NCI-H1417 treated with DMSO at 0.1 percent for 48 hours (cell line): ENCODE measurements at regions not wholly inside any gene's neighbourhood (a gene's known extent, or its start where the extent isn't known, plus 50 kb on each side); places are given as distances from the start of the nearest gene placed in this dataset.
"Not testable (repeated sequence)": the region's sequence is repeated elsewhere in the genome, so short reads cannot be mapped to it uniquely, and the experiment has no call there.

Experiments used
- DNase-seq: peaks from one replicate; lab custom pipeline; 2025; lab: John Stamatoyannopoulos, UW

- no peak for DNase-seq
Observed at GRCh38 chr22:23437779-23438178, 142.3 kb downstream of the IGLL1 start.

GRCh38 chr22:23437107-23437395 lies 143.0 kb downstream of the IGLL1 start:
- DNase-seq = not testable (repeated sequence)

GRCh38 chr22:23436354-23437106 lies 143.6 kb downstream of the IGLL1 start:
- DNase-seq = not testable (repeated sequence)

GRCh38 chr22:23435186-23435585 lies 144.9 kb downstream of the IGLL1 start:
- DNase-seq = not testable (repeated sequence)

GRCh38 chr22:23434198-23434830 lies 145.8 kb downstream of the IGLL1 start:
- not testable (repeated sequence) for DNase-seq

GRCh38 chr22:23433127-23434005 lies 146.7 kb downstream of the IGLL1 start:
- DNase-seq = not testable (repeated sequence)

GRCh38 chr22:23432719-23433118 lies 147.4 kb downstream of the IGLL1 start:
- DNase-seq = not testable (repeated sequence)

- no peak for DNase-seq
Observed at GRCh38 chr22:23431337-23432072, 148.6 kb downstream of the IGLL1 start.

GRCh38 chr22:23424551-23425068 lies 155.5 kb downstream of the IGLL1 start:
- not testable (repeated sequence) for DNase-seq

GRCh38 chr22:23424031-23424430 lies 156.1 kb downstream of the IGLL1 start:
- DNase-seq = no peak

- not testable (repeated sequence) for DNase-seq
Observed at GRCh38 chr22:23422281-23422680, 157.8 kb downstream of the IGLL1 start.

- not testable (repeated sequence) for DNase-seq
Observed at GRCh38 chr22:23421300-23421699, 158.8 kb downstream of the IGLL1 start.

- no peak for DNase-seq
Observed at GRCh38 chr22:23419931-23420330, 160.2 kb downstream of the IGLL1 start.

- DNase-seq = no peak
Observed at GRCh38 chr22:23419171-23419570, 160.9 kb downstream of the IGLL1 start.

- DNase-seq = no peak
Observed at GRCh38 chr22:23418159-23418788, 161.8 kb downstream of the IGLL1 start.

GRCh38 chr22:23417327-23417726 lies 162.8 kb downstream of the IGLL1 start:
- not testable (repeated sequence) for DNase-seq

GRCh38 chr22:23416169-23416690 lies 163.9 kb downstream of the IGLL1 start:
- DNase-seq = not testable (repeated sequence)

GRCh38 chr22:23415490-23415851 lies 164.6 kb downstream of the IGLL1 start:
- no peak for DNase-seq

GRCh38 chr22:23414727-23415489 lies 165.2 kb downstream of the IGLL1 start:
- no peak for DNase-seq

GRCh38 chr22:23411739-23412138 lies 168.4 kb downstream of the IGLL1 start:
- DNase-seq = no peak
